SK-N-MC (cell line): ENCODE measurements at regions not wholly inside any gene's neighbourhood (a gene's known extent, or its start where the extent isn't known, plus 50 kb on each side); places are given as distances from the start of the nearest gene placed in this dataset.

Source experiments
- EZH2 ChIP-seq: fragments of 200-600 bp; sonication (generic); IDR thresholded peaks from one replicate; pipeline ENCODE4 v1.6.1; 2017; ENCODE audit warnings: antibody characterized with exemption
- POLR2AphosphoS5 ChIP-seq: IDR thresholded peaks from 2 replicates; pipeline ENCODE4 v1.6.1; 2012; ENCODE audit warnings: mild to moderate bottlenecking, low read depth, low read length, borderline replicate concordance

GRCh38 chr5:175047048-175047447 lies 322.7 kb downstream of the MSX2 start:
- TF ChIP-seq POLR2AphosphoS5 (no peak), EZH2 (no peak)
